ENCODE measurements at regions not wholly inside any gene's neighbourhood (a gene's known extent, or its start where the extent isn't known, plus 50 kb on each side); places are given as distances from the start of the nearest gene placed in this dataset.
"Not testable (repeated sequence)": the region's sequence is repeated elsewhere in the genome, so short reads cannot be mapped to it uniquely, and the experiment has no call there.

DNA sequence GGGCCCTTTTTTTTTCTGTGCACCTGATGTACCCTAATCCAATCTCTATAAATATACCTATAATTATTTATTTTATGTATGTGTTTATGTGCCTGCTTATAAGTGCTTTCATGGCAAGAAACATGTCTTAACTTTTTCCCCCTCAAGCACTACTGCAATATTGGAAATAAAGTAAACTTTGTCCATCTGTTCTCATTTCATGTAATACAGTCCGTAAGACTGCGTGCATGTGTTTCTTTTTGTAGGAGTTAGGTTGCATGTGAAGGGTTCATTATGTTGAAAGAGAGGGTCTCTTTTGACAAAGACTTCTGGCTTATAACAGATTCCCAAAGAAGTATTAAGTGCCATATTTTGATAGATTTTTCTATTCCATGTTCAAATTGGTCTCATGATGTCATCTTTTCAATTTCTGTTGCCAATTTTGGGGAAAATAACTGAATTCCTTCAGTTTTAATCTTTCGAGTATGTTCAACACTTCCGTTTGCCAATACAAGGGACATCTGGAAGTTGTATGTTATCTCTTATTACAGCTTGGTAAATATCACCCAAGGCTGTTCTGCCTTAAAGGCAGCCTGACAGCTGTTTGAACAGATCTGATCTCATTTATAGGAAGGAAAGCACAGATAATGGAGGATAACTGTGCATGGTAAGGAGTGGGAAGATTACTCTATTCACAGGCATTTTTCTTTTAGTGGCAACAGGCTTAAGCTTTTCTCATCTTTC lies 273.1 kb upstream of the SGO1 start:
- no peak for DNase-seq
- Histone ChIP-seq H3K4me3 (ENCODE audit: insufficient read depth, low read depth, low read length) (no peak overlapping the region), H3K36me3 (replicated peaks; ENCODE audit: control insufficient read depth, insufficient read depth, low read length) (no peaks in the 10 kb centered on the region), H3K27me3 (ENCODE audit: control insufficient read depth, insufficient read depth, low read length) (no peaks in the 10 kb centered on the region)

DNA sequence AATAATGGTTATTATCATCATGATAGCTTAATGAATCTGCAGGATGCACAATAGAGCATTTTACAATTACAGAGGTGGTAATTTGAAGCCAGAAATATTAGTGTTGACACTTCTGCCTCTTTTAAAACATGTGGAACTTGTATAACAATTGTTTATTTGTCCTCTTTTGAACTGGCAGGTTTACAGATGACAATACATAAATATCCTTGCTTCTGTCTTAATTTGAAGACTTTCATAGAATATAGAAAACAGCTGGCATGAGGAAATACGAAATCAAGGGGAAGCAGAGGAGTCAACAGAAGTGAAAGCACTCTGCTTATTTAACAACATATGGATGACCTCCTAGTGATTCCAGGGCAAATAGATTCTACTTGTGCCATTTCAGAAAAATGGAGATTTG lies 270.5 kb upstream of the SGO1 start:
- no peak for DNase-seq
- Histone ChIP-seq H3K4me3 (ENCODE audit: insufficient read depth, low read depth, low read length) (no peak overlapping the region), H3K27me3 (ENCODE audit: control insufficient read depth, insufficient read depth, low read length) (no peaks in the 10 kb centered on the region), H3K36me3 (replicated peaks; ENCODE audit: control insufficient read depth, insufficient read depth, low read length) (no peaks in the 10 kb centered on the region)

DNA sequence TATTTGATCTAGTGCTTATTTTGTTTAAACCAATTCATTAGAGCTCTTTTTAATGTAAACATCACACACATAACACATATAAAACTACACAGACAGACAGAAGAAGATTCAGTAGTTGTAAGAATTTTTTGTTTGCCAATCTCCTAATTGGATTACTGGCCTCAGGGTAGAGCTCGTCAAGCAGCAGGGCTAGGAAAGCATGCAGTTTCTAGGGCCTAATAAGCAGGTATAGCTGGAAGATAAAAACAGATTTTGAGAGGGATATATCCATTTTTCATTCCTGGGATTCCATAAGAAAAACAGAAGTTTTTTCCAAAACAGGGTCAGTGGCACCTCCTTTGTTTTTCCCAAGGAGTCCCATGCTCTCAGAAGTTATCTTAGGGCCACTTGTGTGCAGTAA lies 265.2 kb upstream of the SGO1 start:
- no peak for DNase-seq
- Histone ChIP-seq H3K27me3 (ENCODE audit: control insufficient read depth, insufficient read depth, low read length) (no peaks in the 10 kb centered on the region), H3K36me3 (replicated peaks; ENCODE audit: control insufficient read depth, insufficient read depth, low read length) (no peaks in the 10 kb centered on the region), H3K4me3 (ENCODE audit: insufficient read depth, low read depth, low read length) (no peak overlapping the region)

DNA sequence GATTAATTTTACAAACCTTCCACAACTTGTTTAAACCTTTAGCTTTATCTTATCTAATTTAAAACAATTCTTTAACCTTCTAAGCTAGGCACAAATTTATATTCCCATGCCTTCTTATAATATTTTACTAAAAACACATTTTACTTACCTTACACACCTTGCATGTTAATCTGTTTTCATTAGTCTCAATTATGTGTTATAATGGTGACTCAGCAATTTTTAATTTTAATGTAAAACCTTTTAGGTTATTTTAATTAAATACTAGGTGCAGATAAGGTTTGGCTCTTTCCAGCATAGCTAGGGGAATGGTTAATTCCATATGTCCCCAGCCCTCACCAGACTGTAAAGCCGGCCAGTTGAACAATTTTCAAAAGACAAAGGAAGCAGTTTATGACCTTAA lies 264.6 kb upstream of the SGO1 start:
- no peak for DNase-seq
- no peaks in the 10 kb centered on the region for H3K36me3 ChIP-seq (replicated peaks; ENCODE audit: control insufficient read depth, insufficient read depth, low read length)
- H3K4me3 ChIP-seq (ENCODE audit: insufficient read depth, low read depth, low read length) = no peak overlapping the region
- no peaks in the 10 kb centered on the region for H3K27me3 ChIP-seq (ENCODE audit: control insufficient read depth, insufficient read depth, low read length)

DNA sequence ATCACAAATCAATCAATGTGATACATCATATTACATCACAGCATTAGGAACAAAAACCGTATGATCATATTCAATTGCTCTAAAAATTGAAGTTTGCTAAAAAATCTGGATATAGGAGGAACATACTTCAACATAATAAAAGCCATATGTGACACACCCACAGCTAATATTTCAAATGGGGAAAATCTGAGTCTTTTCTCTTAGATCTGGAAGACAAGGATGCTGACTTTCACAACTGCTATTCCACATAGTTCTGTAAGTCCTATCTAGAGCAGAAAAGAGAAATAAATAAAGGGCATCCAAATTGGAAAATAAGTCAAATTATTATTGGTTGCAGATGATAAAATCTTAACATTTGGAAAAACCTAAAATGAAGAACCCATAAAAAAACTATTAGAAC lies 256.8 kb upstream of the SGO1 start:
- Histone ChIP-seq H3K36me3 (replicated peaks; ENCODE audit: control insufficient read depth, insufficient read depth, low read length) (no peaks in the 10 kb centered on the region), H3K27me3 (ENCODE audit: control insufficient read depth, insufficient read depth, low read length) (no peaks in the 10 kb centered on the region), H3K4me3 (ENCODE audit: insufficient read depth, low read depth, low read length) (no peak overlapping the region)
- DNase-seq = no peak

DNA sequence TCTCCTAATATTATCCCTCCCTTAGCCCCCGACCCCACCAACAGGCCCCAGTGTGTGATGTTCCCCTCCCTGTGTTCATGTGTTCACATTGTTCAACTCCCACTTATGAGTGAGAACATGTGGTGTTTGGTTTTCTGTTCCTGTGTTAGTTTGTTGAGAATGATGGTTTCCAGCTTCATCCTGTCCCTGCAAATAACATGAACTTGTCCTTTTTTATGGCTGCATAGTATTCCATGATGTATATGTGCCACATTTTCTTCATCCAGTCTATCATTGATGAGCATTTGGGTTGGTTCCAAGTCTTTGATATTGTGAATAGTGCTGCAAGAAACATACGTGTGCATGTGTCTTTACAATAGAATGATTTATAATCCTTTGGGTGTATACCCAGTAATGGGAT lies 241.3 kb upstream of the SGO1 start:
- H3K36me3 ChIP-seq (replicated peaks; ENCODE audit: control insufficient read depth, insufficient read depth, low read length); DNase-seq; H3K4me3 ChIP-seq (ENCODE audit: insufficient read depth, low read depth, low read length); H3K27me3 ChIP-seq (ENCODE audit: control insufficient read depth, insufficient read depth, low read length): not testable (repeated sequence)

DNA sequence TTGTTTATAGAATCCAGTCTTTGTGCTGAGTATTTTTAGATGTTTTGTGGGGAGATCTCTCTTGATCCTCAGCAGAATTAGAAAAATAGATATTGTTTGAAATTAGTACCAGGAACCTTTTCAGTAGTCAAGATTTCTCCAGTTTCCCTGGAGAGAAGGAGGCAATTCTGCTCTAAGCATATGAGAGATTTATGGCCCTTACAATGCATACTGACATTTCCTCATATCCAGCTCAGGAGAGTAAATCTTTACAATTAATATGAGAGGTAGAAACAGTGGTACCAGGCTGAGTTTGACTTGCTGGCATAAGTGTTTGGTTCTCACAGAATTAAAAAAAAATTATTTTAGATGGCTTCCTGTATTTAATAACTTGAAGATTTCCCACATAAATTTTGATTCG lies 239.1 kb upstream of the SGO1 start:
- no peak for DNase-seq
- no peaks in the 10 kb centered on the region for H3K36me3 ChIP-seq (replicated peaks; ENCODE audit: control insufficient read depth, insufficient read depth, low read length)
- no peaks in the 10 kb centered on the region for H3K27me3 ChIP-seq (ENCODE audit: control insufficient read depth, insufficient read depth, low read length)
- H3K4me3 ChIP-seq (ENCODE audit: insufficient read depth, low read depth, low read length) = no peak overlapping the region

DNA sequence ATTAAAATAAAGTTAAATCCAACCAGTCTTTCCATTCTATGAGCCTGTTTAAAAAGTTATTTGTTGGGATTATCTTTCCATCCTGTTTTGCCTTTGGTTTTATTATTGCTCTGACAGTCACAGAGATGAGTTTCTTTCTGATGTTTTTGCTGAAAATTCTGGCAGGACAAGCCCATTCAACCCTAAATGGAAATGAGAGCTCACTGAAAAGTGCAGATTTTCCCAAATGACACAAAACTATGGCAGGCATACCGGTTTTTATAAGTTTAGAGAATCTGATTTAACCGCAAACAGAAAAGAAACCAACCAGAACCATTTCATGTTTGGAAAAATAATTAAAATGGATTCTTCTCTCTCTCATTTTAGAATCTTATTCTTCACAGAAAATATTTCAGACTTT lies 238.1 kb upstream of the SGO1 start:
- no peaks in the 10 kb centered on the region for H3K27me3 ChIP-seq (ENCODE audit: control insufficient read depth, insufficient read depth, low read length)
- H3K4me3 ChIP-seq (ENCODE audit: insufficient read depth, low read depth, low read length) = no peak overlapping the region

DNA sequence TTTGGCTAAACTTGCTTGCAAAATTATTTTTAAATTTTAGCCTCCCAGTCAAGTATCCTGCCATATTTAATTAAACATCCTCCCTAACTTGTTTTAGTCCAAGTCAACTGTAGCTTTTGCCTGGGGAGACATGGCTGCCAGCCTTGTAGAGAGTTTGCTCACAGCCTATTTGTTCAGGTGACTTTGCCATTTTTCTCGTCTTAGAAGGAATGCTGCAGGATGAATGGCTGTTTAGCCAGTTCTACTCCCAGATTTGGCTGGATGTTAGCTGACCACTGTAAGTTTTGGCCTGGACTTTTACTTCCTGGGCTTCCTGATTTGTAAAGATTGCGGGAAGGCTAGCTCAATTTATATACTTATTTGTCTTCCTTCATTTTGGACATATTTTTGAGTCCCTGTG lies 236.4 kb upstream of the SGO1 start:
- H3K27me3 ChIP-seq (ENCODE audit: control insufficient read depth, insufficient read depth, low read length) = no peaks in the 10 kb centered on the region
- DNase-seq = no peak
- no peaks in the 10 kb centered on the region for H3K36me3 ChIP-seq (replicated peaks; ENCODE audit: control insufficient read depth, insufficient read depth, low read length)
- no peak overlapping the region for H3K4me3 ChIP-seq (ENCODE audit: insufficient read depth, low read depth, low read length)

More for the DNA sequence above, 238.1 kb upstream of the SGO1 start:
- DNase-seq = no peak
- H3K36me3 ChIP-seq (replicated peaks; ENCODE audit: control insufficient read depth, insufficient read depth, low read length) = no peaks in the 10 kb centered on the region

DNA sequence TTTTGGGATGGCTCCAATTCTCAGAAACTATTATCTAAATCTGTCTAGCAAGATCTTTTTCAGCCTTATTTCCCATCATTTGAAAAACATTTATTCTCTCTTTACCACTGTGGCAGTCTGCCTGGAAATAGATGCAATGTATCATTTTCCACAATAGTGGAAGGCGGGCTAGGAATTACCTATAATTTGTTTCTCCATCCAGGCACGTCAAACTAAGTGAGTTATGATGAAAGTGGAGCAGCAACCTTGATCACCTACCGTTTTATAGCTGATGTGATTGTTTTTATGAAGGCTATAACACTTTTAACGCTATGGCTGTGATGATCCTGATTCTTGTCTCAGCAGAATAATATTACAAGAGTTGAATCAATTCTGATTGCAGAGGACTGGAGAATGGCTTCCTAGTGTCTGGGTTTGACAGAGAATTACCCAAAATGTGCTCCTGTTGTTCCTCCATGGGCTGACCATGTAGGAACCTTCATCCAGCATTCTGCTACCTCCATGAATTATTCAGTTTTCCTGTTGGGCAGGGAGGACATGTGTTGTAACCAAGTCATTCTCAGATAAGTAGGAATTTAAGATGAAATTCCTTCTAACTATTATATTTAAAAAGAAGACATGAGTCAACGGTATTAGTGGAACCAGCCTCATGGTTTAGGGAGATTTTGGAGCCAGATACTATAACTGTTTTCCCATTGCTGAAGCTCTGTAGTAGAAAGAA lies 231.5 kb upstream of the SGO1 start:
- H3K27me3 ChIP-seq (ENCODE audit: control insufficient read depth, insufficient read depth, low read length) = no peaks in the 10 kb centered on the region
- no peaks in the 10 kb centered on the region for H3K36me3 ChIP-seq (replicated peaks; ENCODE audit: control insufficient read depth, insufficient read depth, low read length)
- H3K4me3 ChIP-seq (ENCODE audit: insufficient read depth, low read depth, low read length) = no peak overlapping the region
- no peak for DNase-seq

DNA sequence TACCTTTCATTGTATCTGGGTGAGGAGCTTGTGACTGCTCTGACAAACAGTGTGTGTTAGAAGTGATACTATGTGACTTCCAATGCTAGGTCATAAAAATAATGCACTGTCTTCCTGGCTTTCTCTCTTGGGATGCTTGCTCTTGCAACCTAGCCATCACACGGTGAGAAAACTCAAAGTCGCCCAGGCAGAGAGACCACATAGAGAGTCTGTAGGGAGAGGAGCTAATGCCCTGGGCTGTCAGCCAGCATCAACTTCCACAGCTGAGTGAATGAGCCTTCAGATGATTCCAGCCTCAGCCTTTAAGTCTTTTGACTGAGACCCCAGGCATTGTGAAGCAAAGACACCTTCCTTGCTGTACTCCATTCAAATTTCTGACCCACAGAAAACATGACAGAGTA lies 220.6 kb upstream of the SGO1 start:
- Histone ChIP-seq H3K36me3 (replicated peaks; ENCODE audit: control insufficient read depth, insufficient read depth, low read length) (no peaks in the 10 kb centered on the region), H3K4me3 (ENCODE audit: insufficient read depth, low read depth, low read length) (no peak overlapping the region)
- no peak for DNase-seq

DNA sequence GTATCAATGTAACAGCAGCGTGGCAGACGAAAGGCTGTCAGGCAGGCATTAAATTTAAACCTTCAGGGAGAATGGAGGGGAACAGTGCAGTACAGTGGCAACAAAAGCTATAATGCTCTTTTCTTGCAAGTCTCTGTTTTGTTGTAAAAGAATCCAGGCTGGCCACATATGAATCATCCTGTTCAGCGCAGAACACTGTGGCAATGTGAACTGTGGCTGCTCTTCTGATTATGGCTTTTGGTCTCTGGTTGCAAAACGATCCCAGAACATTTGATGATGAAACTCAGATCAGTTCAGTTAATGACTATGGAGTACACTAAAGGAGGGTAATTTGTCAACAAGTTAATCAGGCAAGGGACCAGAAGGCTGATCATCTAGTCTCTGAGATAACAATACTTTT lies 219.7 kb upstream of the SGO1 start:
- H3K36me3 ChIP-seq (replicated peaks; ENCODE audit: control insufficient read depth, insufficient read depth, low read length) = no peaks in the 10 kb centered on the region
- H3K4me3 ChIP-seq (ENCODE audit: insufficient read depth, low read depth, low read length) = no peak overlapping the region
- DNase-seq = no peak
- H3K27me3 ChIP-seq (ENCODE audit: control insufficient read depth, insufficient read depth, low read length) = no peaks in the 10 kb centered on the region

More for the DNA sequence above, 220.6 kb upstream of the SGO1 start:
- H3K27me3 ChIP-seq (ENCODE audit: control insufficient read depth, insufficient read depth, low read length) = no peaks in the 10 kb centered on the region

DNA sequence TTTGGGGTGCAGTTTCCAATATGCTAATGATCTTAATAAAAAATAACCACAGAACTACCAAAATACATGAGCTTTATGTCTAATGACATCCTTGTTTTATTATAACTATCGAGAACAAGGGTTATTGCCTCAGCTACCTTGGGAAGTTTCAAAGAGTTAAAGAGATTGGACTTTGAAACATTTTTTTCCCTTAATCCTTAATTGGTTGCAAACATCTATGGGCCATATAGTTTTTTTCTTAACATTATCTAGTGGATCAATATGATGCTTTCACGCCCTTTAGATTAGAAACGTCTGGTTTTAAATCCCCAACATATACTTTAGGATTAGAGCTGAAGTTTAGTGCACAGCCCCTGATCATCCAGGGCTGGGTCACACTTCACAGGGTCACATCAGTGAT lies 219.2 kb upstream of the SGO1 start:
- Histone ChIP-seq H3K36me3 (replicated peaks; ENCODE audit: control insufficient read depth, insufficient read depth, low read length) (no peaks in the 10 kb centered on the region), H3K4me3 (ENCODE audit: insufficient read depth, low read depth, low read length) (no peak overlapping the region), H3K27me3 (ENCODE audit: control insufficient read depth, insufficient read depth, low read length) (no peaks in the 10 kb centered on the region)
- DNase-seq = no peak

DNA sequence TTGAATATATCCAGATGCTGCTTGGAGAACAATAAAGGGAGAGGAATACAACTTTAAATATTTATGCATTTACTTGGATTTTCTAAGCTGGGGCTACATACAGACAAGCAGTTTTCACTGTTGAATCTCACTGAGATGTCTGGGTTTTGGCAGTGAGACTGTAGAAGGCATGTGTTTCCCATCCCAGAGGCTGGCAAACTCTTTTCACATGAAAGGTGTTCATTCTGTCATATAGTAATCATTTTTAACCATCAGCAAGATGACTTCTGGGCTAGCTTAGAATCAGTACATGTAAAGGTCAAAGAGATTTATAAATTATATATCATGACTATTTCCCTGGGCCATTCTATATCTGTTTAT lies 218.7 kb upstream of the SGO1 start:
- Histone ChIP-seq H3K36me3 (replicated peaks; ENCODE audit: control insufficient read depth, insufficient read depth, low read length) (no peaks in the 10 kb centered on the region), H3K4me3 (ENCODE audit: insufficient read depth, low read depth, low read length) (no peak overlapping the region), H3K27me3 (ENCODE audit: control insufficient read depth, insufficient read depth, low read length) (no peaks in the 10 kb centered on the region)
- DNase-seq = no peak

DNA sequence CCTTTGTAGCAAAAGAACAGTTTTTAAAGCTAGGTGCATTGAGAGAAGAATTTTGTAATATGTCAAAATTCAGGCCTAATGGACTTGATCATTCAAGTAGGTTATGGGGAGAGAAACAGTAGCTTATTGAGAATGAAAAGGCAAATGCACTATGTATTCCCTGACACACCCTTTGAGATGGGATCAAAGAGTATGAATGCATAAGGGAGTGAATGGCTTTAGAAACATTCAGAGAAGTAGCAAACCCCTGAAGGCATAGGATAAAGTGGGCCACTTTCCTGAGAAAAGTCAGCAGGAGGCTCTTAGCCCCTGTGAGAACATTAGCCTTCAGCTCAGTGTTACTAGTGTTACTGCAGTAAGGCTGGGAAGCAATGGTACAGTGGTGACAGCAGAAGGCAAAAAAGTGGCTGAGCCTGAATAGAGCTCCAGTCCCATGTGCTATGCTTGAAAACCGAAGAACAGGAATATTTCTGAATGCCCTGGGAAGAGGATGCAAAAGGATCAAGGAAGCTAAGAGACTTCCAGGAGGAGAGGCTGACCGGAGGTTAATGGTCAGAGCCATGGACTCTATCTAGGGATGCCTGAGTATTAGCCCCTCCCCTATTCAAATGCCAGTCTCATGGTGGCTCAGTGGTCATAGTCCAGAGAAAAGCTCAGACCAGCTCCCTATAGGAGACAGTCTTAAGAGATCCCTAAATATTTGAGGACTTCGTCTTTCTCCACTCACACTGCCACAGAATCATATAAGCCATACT lies 218.2 kb upstream of the SGO1 start:
- Histone ChIP-seq H3K4me3 (ENCODE audit: insufficient read depth, low read depth, low read length) (no peak overlapping the region), H3K27me3 (ENCODE audit: control insufficient read depth, insufficient read depth, low read length) (no peaks in the 10 kb centered on the region), H3K36me3 (replicated peaks; ENCODE audit: control insufficient read depth, insufficient read depth, low read length) (no peaks in the 10 kb centered on the region)
- no peak for DNase-seq

Data from H7 (cell line).